ENCODE measurements at regions not wholly inside any gene's neighbourhood (a gene's known extent, or its start where the extent isn't known, plus 50 kb on each side); places are given as distances from the start of the nearest gene placed in this dataset.

- H3K4me3 ChIP-seq (ENCODE audit: insufficient read depth, low read length), result no peak overlapping the region
- no peak overlapping the region for H3K27ac ChIP-seq (ENCODE audit: low read depth, low read length)
- no peaks in the 10 kb centered on the region for H3K79me2 ChIP-seq (ENCODE audit: insufficient read depth, low read length)
- H3K27me3 ChIP-seq (ENCODE audit: insufficient read depth, low read length), result no peaks in the 10 kb centered on the region
- TF ChIP-seq CTCF (IDR thresholded peaks at IDR 0.05; ENCODE audit: extremely low read depth, low read depth, low read length), result no peak
- no peaks in the 10 kb centered on the region for H4K20me1 ChIP-seq (ENCODE audit: insufficient read depth, low read length)
- H3K9me3 ChIP-seq (ENCODE audit: low read depth, low read length), result no peaks in the 10 kb centered on the region
- H3K4me2 ChIP-seq (ENCODE audit: insufficient read depth, low read length), result no peak overlapping the region
- DNase-seq (ENCODE audit: insufficient read length, low spot score, missing footprints), result no peak
- H2AFZ ChIP-seq (ENCODE audit: low read length), result no peak overlapping the region
- H3K36me3 ChIP-seq (ENCODE audit: insufficient read depth, low read length), result no peaks in the 10 kb centered on the region
- H3K4me1 ChIP-seq (ENCODE audit: insufficient read depth, low read length), result no peaks in the 10 kb centered on the region
These were observed 165.8 kb downstream of the GOLIM4 start for GRCh38 chr3:167929968-167930367.

GRCh38 chr3:167928381-167928780, 167.3 kb downstream of the GOLIM4 start:
- no peaks in the 10 kb centered on the region for H3K27me3 ChIP-seq (ENCODE audit: insufficient read depth, low read length)
- H2AFZ ChIP-seq (ENCODE audit: low read length), result no peak overlapping the region
- H3K36me3 ChIP-seq (ENCODE audit: insufficient read depth, low read length), result no peaks in the 10 kb centered on the region
- H3K4me1 ChIP-seq (ENCODE audit: insufficient read depth, low read length), result no peaks in the 10 kb centered on the region
- H3K4me2 ChIP-seq (ENCODE audit: insufficient read depth, low read length), result no peak overlapping the region
- H3K9me3 ChIP-seq (ENCODE audit: low read depth, low read length), result no peaks in the 10 kb centered on the region
- H3K79me2 ChIP-seq (ENCODE audit: insufficient read depth, low read length), result no peaks in the 10 kb centered on the region
- no peak overlapping the region for H3K4me3 ChIP-seq (ENCODE audit: insufficient read depth, low read length)
- H4K20me1 ChIP-seq (ENCODE audit: insufficient read depth, low read length), result no peaks in the 10 kb centered on the region
- no peak for TF ChIP-seq CTCF (IDR thresholded peaks at IDR 0.05; ENCODE audit: extremely low read depth, low read depth, low read length)
- no peak overlapping the region for H3K27ac ChIP-seq (ENCODE audit: low read depth, low read length)
- no peak for DNase-seq (ENCODE audit: insufficient read length, low spot score, missing footprints)

GRCh38 chr3:167920747-167921146, 175.0 kb downstream of the GOLIM4 start:
- H3K4me2 ChIP-seq (ENCODE audit: insufficient read depth, low read length), result no peak overlapping the region
- no peak for TF ChIP-seq CTCF (IDR thresholded peaks at IDR 0.05; ENCODE audit: extremely low read depth, low read depth, low read length)

GRCh38 chr3:167919590-167919989, 176.1 kb downstream of the GOLIM4 start:
- no peaks in the 10 kb centered on the region for H3K9me3 ChIP-seq (ENCODE audit: low read depth, low read length)
- TF ChIP-seq CTCF (IDR thresholded peaks at IDR 0.05; ENCODE audit: extremely low read depth, low read depth, low read length), result no peak
- no peak for DNase-seq (ENCODE audit: insufficient read length, low spot score, missing footprints)
- no peak overlapping the region for H2AFZ ChIP-seq (ENCODE audit: low read length)
- no peaks in the 10 kb centered on the region for H3K4me1 ChIP-seq (ENCODE audit: insufficient read depth, low read length)
- no peak overlapping the region for H3K4me3 ChIP-seq (ENCODE audit: insufficient read depth, low read length)
- H4K20me1 ChIP-seq (ENCODE audit: insufficient read depth, low read length), result no peaks in the 10 kb centered on the region
- no peaks in the 10 kb centered on the region for H3K79me2 ChIP-seq (ENCODE audit: insufficient read depth, low read length)
- no peaks in the 10 kb centered on the region for H3K27me3 ChIP-seq (ENCODE audit: insufficient read depth, low read length)
- H3K4me2 ChIP-seq (ENCODE audit: insufficient read depth, low read length), result no peak overlapping the region
- no peak overlapping the region for H3K27ac ChIP-seq (ENCODE audit: low read depth, low read length)
- no peaks in the 10 kb centered on the region for H3K36me3 ChIP-seq (ENCODE audit: insufficient read depth, low read length)

More at GRCh38 chr3:167920747-167921146, 175.0 kb downstream of the GOLIM4 start:
- Histone ChIP-seq H3K27ac (ENCODE audit: low read depth, low read length) (no peak overlapping the region), H3K9me3 (ENCODE audit: low read depth, low read length) (no peaks in the 10 kb centered on the region), H3K36me3 (ENCODE audit: insufficient read depth, low read length) (no peaks in the 10 kb centered on the region), H3K79me2 (ENCODE audit: insufficient read depth, low read length) (no peaks in the 10 kb centered on the region), H3K27me3 (ENCODE audit: insufficient read depth, low read length) (no peaks in the 10 kb centered on the region), H2AFZ (ENCODE audit: low read length) (no peak overlapping the region), H3K4me1 (ENCODE audit: insufficient read depth, low read length) (no peaks in the 10 kb centered on the region), H3K4me3 (ENCODE audit: insufficient read depth, low read length) (no peak overlapping the region), H4K20me1 (ENCODE audit: insufficient read depth, low read length) (no peaks in the 10 kb centered on the region)
- no peak for DNase-seq (ENCODE audit: insufficient read length, low spot score, missing footprints)

Measured in osteoblast (primary cell).